Fibroblast of upper back skin (primary cell): ENCODE measurements at regions not wholly inside any gene's neighbourhood (a gene's known extent, or its start where the extent isn't known, plus 50 kb on each side); places are given as distances from the start of the nearest gene placed in this dataset.
"Not testable (repeated sequence)": the region's sequence is repeated elsewhere in the genome, so short reads cannot be mapped to it uniquely, and the experiment has no call there.

Experiments
- DNase-seq: peaks from one replicate; pipeline ENCODE4 v3.0.0-alpha.2; 2013

GRCh38 chr6:28626386-28626785 lies 100.7 kb downstream of the GPX5 start:
- DNase-seq, result not testable (repeated sequence)

DNA sequence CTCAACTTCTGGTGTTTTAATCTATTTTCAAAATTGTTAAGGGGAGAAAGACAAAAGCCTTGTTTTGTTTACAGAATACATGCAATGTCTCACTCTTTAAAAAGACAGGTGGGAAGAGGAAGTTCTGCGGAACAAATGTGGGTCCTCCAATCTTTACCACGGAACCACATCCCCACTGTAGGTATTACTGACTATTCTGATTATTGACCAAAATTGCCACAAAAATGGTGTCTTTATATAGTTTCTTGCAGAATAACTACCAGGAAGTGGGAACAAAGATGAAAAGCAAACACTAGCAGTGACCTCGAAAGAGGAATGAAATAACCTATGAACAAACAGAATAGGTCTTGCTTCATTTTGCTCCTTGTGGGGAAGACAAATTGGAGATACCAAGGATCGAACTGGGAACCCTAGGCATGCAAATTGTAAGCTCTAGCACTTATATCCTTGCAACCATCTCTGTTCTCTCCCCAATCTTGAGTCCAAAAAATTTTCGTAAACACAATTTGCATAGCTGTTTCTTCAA lies 106.7 kb downstream of the GPX5 start:
- DNase-seq, result no peak

GRCh38 chr6:28633445-28634215 lies 107.9 kb downstream of the GPX5 start:
- DNase-seq, result no peak

DNA sequence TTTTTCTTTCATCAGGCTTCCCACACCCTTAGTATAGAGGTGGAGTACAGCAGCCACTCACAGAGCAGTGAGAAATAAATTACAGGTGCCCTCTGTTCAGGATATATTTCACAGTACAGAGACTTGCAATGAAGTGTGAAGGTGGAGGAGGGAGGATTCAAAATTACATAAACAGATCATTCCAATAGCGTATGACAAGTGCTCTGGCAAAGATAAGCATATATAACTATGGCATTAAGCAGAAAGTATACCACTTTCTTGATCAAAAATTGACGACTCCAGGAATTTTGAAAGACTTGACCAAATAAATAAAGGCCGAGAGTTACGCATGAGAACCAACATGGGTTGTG lies 108.7 kb downstream of the GPX5 start:
- DNase-seq, result no peak

GRCh38 chr6:28634761-28635546 lies 109.3 kb downstream of the GPX5 start:
- peak; percentile 6 for DNase-seq

DNA sequence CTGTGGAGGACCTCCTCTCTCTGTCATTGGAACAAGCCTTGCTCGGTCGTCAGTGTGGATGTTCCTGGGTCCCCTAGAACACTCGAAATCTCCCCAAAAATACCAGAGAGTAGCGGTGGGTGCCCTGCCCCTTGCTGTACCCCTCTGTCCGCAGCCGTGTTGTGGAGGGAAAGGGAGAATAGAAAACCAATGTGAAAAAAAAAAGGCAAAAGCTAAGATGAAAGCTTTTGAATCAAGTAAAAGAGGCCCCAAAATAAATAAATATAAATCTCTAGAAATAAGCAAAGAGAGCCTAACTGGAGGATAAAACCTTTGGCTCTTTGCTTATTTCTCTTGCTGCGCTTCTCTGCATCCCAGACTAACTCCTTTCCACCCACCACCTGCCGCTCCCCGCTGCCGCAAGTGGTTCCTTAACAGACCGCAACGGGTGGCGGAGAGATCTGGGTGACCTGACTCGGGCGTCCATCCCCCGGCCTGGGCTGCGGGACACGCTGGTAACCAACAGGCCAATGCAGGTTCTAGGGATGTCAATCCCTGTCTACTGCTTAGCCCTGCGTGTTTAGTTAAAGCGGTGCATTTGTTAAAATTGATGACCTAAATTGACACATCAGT lies 110.0 kb downstream of the GPX5 start:
- DNase-seq, result no peak

GRCh38 chr6:28638787-28639430 lies 113.2 kb downstream of the GPX5 start:
- DNase-seq, result no peak

DNA sequence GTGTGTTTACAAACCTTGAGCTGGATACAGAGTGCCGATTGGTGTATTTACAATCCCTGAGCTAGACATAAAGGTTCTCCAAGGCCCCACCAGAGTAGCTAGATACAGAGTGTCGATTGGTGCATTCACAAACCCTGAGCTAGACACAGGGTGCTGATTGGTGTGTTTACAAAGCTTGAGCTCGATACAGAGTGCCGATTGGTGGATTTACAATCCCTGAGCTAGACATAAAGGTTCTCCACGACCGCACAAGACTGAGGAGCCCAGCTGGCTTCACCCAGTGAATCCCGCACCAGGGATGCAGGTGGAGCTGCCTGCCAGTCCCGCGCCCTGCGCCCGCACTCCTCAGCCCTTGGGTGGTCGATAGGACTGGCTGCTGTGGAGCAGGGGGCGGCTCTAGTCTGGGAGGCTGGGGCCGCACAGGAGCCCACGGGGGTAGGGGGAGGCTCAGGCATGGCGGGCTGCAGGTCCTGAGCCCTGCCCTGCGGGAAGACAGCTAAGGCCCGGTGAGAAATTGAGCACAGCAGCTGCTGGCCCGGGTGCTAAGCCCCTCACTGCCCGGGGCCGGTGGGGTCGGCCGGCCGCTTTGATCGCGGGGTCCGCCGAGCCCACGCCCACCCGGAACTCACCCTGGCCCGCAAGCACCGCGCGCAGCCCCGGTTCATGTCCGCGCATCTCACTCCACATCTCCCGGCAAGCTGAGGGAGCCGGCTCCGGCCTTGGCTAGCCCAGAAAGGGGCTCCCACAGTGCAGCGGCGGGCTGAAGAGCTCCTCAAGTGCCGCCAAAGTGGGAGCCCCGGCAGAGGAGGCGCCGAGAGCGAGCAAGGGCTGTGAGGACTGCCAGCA lies 114.0 kb downstream of the GPX5 start:
- not testable (repeated sequence) for DNase-seq

DNA sequence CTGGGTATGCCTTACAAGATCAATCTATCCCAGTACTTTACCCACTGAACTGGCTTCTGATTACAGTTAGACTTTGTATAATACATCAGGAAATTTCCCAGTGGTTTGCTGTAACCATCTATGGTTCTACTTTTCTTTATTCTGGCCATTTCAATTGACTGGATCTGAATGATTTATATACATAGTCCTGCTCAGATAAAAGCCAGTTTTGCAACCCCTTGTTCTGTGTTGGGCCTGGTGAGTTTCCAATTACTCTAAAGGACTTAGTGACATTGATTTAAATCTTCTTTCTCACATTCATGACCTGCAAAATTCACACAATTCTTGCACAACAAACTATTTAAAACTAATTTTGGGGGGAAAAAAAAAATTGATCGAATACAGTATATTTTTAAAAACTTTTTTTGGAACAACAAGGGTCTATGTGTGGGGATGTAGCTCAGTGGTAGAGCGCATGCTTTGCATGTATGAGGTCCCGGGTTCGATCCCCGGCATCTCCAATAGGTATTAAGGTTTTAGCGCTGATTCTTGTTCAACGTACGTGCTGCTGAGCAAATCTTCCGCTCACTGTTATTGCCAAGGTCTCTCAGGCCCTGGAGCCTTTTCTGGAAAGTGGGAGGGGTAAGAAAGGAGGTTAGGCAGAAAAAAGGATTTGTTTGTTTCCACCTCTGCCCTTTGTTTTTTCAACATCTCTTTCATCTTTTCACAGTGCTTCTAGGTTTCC lies 117.5 kb downstream of the GPX5 start:
- DNase-seq, result peak; percentile 77

GRCh38 chr6:28646650-28647049 lies 121.0 kb downstream of the GPX5 start:
- DNase-seq, result no peak

GRCh38 chr6:28648035-28648877 lies 122.6 kb downstream of the GPX5 start:
- peak; percentile 82 for DNase-seq

- no peak for DNase-seq
Observed at GRCh38 chr6:28648878-28649375, 123.2 kb downstream of the GPX5 start.

- peak; percentile 31 for DNase-seq
Observed at GRCh38 chr6:28651161-28651560, 125.5 kb downstream of the GPX5 start.

DNA sequence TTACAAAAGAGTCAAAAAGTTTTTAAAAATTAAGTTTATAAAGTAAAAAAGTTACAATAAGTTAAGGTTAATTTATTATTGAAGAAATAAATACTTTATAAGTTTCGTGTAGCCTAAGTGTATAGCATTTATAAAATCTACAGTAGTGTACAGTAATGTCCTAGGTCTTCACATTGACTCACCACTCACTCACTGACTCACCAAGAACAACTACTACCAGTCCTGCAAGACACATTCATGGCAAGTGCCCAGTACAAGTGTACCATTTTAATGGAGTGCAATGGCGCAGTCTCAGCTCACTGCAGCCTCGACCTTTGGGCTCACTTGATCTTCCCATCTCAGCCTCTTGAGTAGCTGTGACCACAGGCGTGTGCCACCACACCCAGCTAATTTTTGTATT lies 128.2 kb downstream of the GPX5 start:
- no peak for DNase-seq

DNA sequence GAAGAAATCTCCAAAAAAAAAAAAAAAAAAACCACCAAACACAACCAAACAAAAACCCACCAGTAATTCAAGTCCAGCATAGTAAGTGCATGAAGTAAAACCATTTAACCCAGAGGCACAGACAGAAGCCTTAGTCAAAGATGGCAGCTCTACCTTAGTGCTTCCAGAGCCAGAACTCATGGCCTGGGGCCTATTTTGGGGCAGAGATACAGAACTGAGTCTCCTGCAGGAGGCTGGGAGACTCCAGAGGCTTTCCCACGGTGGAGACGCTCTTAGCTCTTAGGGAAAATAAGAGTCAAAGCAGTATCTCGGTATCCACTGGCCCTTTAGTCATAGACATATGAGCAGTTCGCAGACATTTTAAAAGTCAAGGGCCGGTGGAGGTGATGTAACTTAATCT lies 129.5 kb downstream of the GPX5 start:
- DNase-seq, result no peak

DNA sequence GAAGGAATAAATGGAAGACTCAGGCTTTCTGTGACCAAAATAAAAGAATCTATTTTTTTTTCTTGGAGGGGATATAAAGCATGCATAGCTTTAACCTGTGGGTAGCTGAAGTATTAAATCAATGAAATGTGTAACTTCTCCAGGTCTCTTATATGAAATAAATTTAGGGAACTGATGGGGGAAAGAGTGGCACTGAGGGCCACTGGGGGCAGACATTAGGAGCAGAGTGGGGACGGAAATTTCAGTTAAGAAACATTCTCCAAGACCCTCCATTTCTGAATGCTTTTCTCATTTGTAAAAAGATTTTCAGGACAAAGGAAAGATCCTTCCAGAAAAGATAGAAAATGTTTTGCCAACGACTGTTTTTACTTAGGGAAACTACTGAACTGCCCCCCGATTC lies 131.0 kb downstream of the GPX5 start:
- DNase-seq, result no peak

DNA sequence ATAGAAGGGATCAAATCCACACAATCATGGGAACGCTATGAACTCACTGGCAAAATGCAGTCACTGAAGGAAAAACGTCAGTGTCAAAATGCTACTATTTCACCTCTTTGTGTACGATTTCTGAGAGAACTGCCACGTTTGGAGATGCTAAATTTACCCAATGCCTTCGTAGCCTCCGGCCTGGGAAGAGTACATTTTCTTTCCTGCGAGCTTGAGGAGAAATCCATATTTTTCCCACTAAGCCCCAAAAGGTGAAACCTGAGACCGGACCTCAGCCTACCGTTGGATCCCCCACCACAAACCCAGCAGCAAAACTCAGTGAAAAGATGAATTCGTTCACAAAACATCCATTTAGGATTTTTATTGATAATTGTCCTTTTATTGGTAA lies 131.7 kb downstream of the GPX5 start:
- no peak for DNase-seq

DNA sequence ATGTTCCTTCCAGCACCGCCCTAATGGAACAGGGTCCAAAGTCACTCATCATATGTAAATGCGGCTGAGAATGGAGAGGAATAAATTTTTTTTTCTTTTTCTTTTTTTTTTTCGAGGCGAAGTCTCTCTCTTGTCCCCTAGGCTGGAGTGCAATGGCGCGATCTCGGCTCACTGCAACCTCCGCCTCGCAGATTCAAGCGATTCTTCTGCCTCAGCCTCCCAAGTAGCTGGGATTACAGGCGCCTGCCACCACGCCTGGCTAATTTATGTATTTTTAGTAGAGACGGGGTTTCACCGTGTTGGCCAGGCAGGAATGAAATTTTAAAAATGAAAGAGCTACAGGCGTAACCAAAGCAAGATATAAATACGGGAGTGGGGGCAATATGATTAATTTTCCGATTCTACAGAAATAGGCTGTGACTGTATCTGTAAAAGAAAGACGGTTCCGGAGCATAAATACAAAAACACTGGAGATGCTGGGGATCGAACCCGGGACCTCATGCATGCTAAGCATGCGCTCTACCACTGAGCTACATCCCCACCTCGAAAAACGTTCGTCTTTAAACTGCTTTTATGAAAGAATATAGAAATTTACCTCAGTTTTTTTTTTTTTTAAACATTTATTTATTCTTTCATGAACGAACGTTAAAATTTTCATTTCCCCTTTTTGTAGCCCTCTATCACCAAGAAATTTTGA lies 132.2 kb downstream of the GPX5 start:
- peak; percentile 59 for DNase-seq

- DNase-seq, result peak; percentile 3
Observed at GRCh38 chr6:28658475-28659249, 133.0 kb downstream of the GPX5 start.
